Colonic mucosa (tissue), 4 donors: ENCODE measurements at regions not wholly inside any gene's neighbourhood (a gene's known extent, or its start where the extent isn't known, plus 50 kb on each side); places are given as distances from the start of the nearest gene placed in this dataset.

Experiments
- DNase-seq: peaks from one replicate; pipeline ENCODE4 v3.0.0-alpha.2; 2020
- H3K27ac ChIP-seq: fragments of 200-600 bp; one replicate; pipeline ENCODE4 v1.8.0; 2021
- H3K27me3 ChIP-seq: fragments of 200-600 bp; one replicate; pipeline ENCODE4 v1.8.0; 2021
- H3K36me3 ChIP-seq: fragments of 200-600 bp; one replicate; pipeline ENCODE4 v1.8.0; 2021
- H3K4me1 ChIP-seq: fragments of 200-600 bp; one replicate; pipeline ENCODE4 v1.8.0; 2021; ENCODE audit warnings: mild to moderate bottlenecking
- H3K4me3 ChIP-seq: fragments of 200-600 bp; one replicate; pipeline ENCODE4 v1.8.0; 2021
- H3K9ac ChIP-seq, 2 donors: one replicate each; pipeline ENCODE4 v1.7.0; 2013; ENCODE audit warnings: control low read depth in 2 of 2, low read depth in 2 of 2, low read length in 2 of 2
- H3K9me3 ChIP-seq: fragments of 200-600 bp; one replicate; pipeline ENCODE4 v1.8.0; 2021
- intact Hi-C: fragments of 100-400 bp; cut with DNase I; formaldehyde crosslinking; loops from one replicate; pipeline ENCODE4 v1.14.1; 2022
- TF ChIP-seq, protein P1 (sequence below): fragments of 200-600 bp; IDR thresholded peaks from one replicate; pipeline ENCODE4 v1.8.0; 2022; ENCODE audit warnings: antibody characterized with exemption, mild to moderate bottlenecking
- donor health status: healthy.
- donor health status: DM: no; HTN: no; CAD: no.
- donor health status: DM: no; HTN: no; CAD: no.

DNA sequence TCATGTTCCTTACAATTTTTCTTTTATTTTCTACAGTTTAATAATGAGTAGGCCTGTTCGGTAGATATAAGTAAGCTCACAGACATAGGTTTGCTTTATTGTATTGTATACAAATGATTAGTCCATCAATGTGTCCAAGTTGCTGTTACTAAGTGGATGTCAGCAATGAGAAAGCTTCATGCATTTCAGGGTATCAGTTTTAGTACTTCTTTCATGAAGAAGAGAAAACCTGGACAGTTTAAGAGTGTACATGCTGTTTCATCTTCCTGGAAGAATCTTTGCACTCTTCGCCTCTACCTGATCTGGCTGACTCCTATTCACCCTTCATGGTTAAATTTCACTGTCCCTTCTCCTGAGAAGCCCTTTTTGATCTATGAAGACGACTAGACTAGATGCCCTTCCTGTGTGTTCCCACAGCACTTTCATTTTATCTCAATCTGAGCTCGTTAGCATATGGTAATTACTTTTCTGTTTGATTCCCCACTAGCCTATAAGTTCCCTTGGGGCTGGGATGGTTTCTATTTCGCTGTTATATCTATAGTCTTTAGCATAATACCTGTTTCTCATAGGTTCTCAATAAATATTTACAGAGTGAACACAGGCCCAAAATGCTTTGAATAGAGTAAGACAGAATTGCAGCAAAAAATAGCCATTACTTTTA is 70.7 kb downstream of the CETN3 start:
- intact Hi-C loops, result no loop called here
- Histone ChIP-seq H3K9me3 (no peaks in the 10 kb centered on the region), H3K4me1 (no peaks in the 10 kb centered on the region), H3K9ac (no peak overlapping the region), H3K27ac (no peak overlapping the region), H3K36me3 (no peaks in the 10 kb centered on the region), H3K27me3 (no peaks in the 10 kb centered on the region), H3K4me3 (no peak overlapping the region)
- DNase-seq, result no peak
- TF ChIP-seq, protein P1, sequence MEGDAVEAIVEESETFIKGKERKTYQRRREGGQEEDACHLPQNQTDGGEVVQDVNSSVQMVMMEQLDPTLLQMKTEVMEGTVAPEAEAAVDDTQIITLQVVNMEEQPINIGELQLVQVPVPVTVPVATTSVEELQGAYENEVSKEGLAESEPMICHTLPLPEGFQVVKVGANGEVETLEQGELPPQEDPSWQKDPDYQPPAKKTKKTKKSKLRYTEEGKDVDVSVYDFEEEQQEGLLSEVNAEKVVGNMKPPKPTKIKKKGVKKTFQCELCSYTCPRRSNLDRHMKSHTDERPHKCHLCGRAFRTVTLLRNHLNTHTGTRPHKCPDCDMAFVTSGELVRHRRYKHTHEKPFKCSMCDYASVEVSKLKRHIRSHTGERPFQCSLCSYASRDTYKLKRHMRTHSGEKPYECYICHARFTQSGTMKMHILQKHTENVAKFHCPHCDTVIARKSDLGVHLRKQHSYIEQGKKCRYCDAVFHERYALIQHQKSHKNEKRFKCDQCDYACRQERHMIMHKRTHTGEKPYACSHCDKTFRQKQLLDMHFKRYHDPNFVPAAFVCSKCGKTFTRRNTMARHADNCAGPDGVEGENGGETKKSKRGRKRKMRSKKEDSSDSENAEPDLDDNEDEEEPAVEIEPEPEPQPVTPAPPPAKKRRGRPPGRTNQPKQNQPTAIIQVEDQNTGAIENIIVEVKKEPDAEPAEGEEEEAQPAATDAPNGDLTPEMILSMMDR, result no peak

DNA sequence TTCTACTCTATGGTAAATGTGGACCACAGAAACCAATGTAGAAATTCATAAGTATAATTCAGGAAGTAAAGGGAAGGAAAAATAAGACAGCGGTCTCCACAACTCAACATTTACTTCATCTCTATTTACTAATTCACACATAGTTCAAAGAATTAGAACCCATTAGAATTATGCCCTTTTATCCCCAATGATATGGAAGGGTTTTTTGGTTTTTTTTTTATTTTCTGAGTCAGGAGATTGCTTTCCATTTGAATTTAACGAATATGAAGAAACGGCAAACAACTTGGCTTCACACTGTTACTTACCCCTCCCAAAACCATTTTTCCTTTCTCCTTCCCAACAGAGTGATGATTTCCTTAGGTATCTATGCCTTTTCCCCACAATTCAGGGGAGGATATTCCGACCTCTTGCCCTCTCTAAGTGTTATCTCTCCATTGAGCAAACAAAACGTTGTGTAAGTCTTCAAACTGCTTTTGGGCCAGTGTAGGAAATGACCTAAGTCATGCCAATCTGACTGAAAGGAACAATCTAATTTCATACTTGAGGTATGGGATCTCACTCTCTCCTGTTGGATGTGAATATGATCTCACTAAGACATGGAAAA is 72.0 kb downstream of the CETN3 start:
- H3K4me3 ChIP-seq, result no peak overlapping the region
- no peak overlapping the region for H3K27ac ChIP-seq
- no peaks in the 10 kb centered on the region for H3K27me3 ChIP-seq
- H3K4me1 ChIP-seq, result no peaks in the 10 kb centered on the region
- intact Hi-C loops, result no loop called here
- H3K9me3 ChIP-seq, result no peaks in the 10 kb centered on the region
- H3K36me3 ChIP-seq, result no peaks in the 10 kb centered on the region
- TF ChIP-seq, protein P1, result no peak
- no peak for DNase-seq
- no peak overlapping the region for H3K9ac ChIP-seq

DNA sequence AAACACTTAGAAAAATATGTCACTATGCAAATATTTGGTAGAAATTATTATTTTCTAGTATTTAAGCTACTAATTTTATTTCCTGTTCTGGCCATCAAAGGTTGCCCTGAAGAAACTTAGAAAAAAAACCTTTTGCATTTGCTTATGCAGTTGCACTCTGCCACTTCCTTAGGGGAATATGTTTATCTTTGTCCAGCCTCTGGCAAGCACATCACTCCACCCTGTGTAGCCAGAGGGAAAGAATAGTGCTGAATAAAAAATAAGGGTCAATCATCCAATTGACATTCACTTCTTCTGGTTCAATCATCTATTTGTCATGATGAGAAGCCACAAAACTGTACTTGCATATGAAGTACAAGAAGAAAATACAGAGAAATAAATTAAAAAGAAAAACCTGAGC is 72.8 kb downstream of the CETN3 start:
- TF ChIP-seq, protein P1, result no peak
- intact Hi-C loops, result no loop called here
- H3K4me3 ChIP-seq, result no peak overlapping the region
- no peak overlapping the region for H3K9ac ChIP-seq
- no peaks in the 10 kb centered on the region for H3K36me3 ChIP-seq
- H3K9me3 ChIP-seq, result no peaks in the 10 kb centered on the region
- no peaks in the 10 kb centered on the region for H3K27me3 ChIP-seq
- DNase-seq, result no peak
- no peak overlapping the region for H3K27ac ChIP-seq
- H3K4me1 ChIP-seq, result no peaks in the 10 kb centered on the region

DNA sequence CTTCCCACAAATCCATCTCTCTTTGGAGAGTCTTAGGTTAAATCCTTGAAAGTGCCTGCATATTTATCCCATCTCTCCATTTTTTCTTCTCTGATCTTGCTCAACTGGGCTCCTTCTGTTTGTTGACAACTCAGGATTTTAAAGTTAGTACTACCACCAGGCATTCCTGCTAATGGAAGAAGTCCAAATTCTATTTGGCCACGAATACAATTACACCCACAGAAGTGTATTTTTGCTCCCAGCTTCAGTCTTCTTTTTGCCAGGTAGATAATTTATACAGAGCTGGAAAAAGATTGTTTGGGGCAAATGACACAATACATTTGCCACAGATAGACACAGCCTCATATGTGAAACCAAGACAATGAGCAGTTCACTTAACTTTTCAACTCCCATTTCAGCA is 74.8 kb downstream of the CETN3 start:
- no peak overlapping the region for H3K27ac ChIP-seq
- H3K36me3 ChIP-seq, result no peaks in the 10 kb centered on the region
- no peaks in the 10 kb centered on the region for H3K27me3 ChIP-seq
- no peaks in the 10 kb centered on the region for H3K9me3 ChIP-seq
- no peak overlapping the region for H3K4me3 ChIP-seq
- intact Hi-C loops, result no loop called here
- TF ChIP-seq, protein P1, result no peak
- H3K9ac ChIP-seq, result no peak overlapping the region
- no peaks in the 10 kb centered on the region for H3K4me1 ChIP-seq
- no peak for DNase-seq

DNA sequence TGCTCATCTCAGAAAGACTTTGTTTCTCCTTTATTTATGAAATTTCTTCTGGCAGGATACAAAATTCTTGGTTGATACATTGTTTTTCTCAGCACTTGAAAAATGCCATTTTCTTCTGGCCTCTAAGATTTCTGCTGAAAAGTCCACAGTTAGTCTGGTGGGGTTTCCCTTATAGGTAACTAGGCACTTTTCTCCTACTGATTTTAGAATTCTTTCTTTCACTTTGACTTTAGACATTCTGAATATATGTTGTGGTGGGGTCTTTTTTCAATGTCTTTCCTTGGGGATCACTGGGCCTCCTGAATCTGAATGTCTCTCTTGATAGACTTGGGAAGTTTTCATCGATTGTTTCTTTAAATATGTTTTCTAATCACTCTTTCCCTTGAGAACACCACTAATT is 79.6 kb downstream of the CETN3 start:
- no peaks in the 10 kb centered on the region for H3K27me3 ChIP-seq

More for the DNA sequence above, 79.6 kb downstream of the CETN3 start:
- DNase-seq, result no peak
- intact Hi-C loops, result no loop called here
- no peaks in the 10 kb centered on the region for H3K4me1 ChIP-seq
- TF ChIP-seq, protein P1, result no peak
- no peaks in the 10 kb centered on the region for H3K9me3 ChIP-seq
- H3K4me3 ChIP-seq, result no peak overlapping the region
- H3K36me3 ChIP-seq, result no peaks in the 10 kb centered on the region
- H3K27ac ChIP-seq, result no peak overlapping the region
- no peak overlapping the region for H3K9ac ChIP-seq
